Neural progenitor cell (in vitro differentiated cells): ENCODE measurements at regions not wholly inside any gene's neighbourhood (a gene's known extent, or its start where the extent isn't known, plus 50 kb on each side); places are given as distances from the start of the nearest gene placed in this dataset.

Experiments
- DNase-seq: peaks from one replicate; pipeline ENCODE4 v3.0.0-alpha.2; 2016; ENCODE audit warnings: low spot score
- H2AFZ ChIP-seq: fragments of 200-600 bp; sonication (generic); replicated peaks from 2 replicates; pipeline ENCODE4 v1.6.1; 2016; ENCODE audit warnings: antibody characterized with exemption
- H3F3A ChIP-seq: fragments of 200-600 bp; sonication (generic); 2 replicates; pipeline ENCODE4 v1.6.1; 2016; ENCODE audit warnings: antibody characterized with exemption, low read depth
- H3K27ac ChIP-seq: fragments of 200-600 bp; sonication (generic); 2 replicates; pipeline ENCODE4 v1.5.1; 2016; ENCODE audit warnings: mild to moderate bottlenecking
- H3K27me3 ChIP-seq: fragments of 200-600 bp; sonication (generic); 2 replicates; pipeline ENCODE4 v1.6.1; 2016; ENCODE audit warnings: mild to moderate bottlenecking, moderate library complexity
- H3K36me3 ChIP-seq: fragments of 200-600 bp; sonication (generic); 2 replicates; pipeline ENCODE4 v1.5.1; 2016
- H3K4me1 ChIP-seq: fragments of 200-600 bp; sonication (generic); 2 replicates; pipeline ENCODE4 v1.6.1; 2016; ENCODE audit warnings: mixed run types
- H3K4me2 ChIP-seq: fragments of 200-600 bp; sonication (generic); 2 replicates; pipeline ENCODE4 v1.6.1; 2016
- H3K4me3 ChIP-seq: fragments of 200-600 bp; sonication (generic); 2 replicates; pipeline ENCODE4 v1.5.1; 2016
- H3K79me2 ChIP-seq: fragments of 200-600 bp; sonication (generic); 2 replicates; pipeline ENCODE4 v1.6.1; 2016; ENCODE audit warnings: low read depth
- H3K9ac ChIP-seq: fragments of 200-600 bp; sonication (generic); 2 replicates; pipeline ENCODE4 v1.6.1; 2016
- H3K9me3 ChIP-seq: fragments of 200-600 bp; sonication (generic); 2 replicates; pipeline ENCODE4 v1.5.1; 2016; ENCODE audit warnings: low read depth
- H4K20me1 ChIP-seq: fragments of 200-600 bp; sonication (generic); 2 replicates; pipeline ENCODE4 v1.6.1; 2016; ENCODE audit warnings: low read depth
- H3K27ac Mint-ChIP-seq: 3 replicates; pipeline ENCODE4 v1.8.0; 2021; ENCODE audit warnings: mixed read lengths
- H3K27me3 Mint-ChIP-seq: 2 replicates; pipeline ENCODE4 v1.8.0; 2022; ENCODE audit warnings: low read depth, mild to moderate bottlenecking, inconsistent platforms, moderate library complexity, mixed read lengths; ENCODE audit not compliant: insufficient read depth
- H3K36me3 Mint-ChIP-seq: 3 replicates; pipeline ENCODE4 v1.8.0; 2021; ENCODE audit warnings: mixed read lengths
- H3K4me1 Mint-ChIP-seq: 3 replicates; pipeline ENCODE4 v1.8.0; 2021; ENCODE audit warnings: mixed read lengths
- H3K4me3 Mint-ChIP-seq: 3 replicates; pipeline ENCODE4 v1.8.0; 2021; ENCODE audit warnings: mild to moderate bottlenecking, moderate library complexity, mixed read lengths
- H3K9me3 Mint-ChIP-seq: 3 replicates; pipeline ENCODE4 v1.8.0; 2020; ENCODE audit warnings: mixed read lengths
- EZH2 ChIP-seq: fragments of 200-600 bp; sonication (generic); IDR thresholded peaks from 2 replicates; pipeline ENCODE4 v1.6.1; 2017; ENCODE audit warnings: antibody characterized with exemption, mild to moderate bottlenecking, moderate library complexity
- EZH2phosphoT487 ChIP-seq: fragments of 200-600 bp; sonication (generic); IDR thresholded peaks from 2 replicates; pipeline ENCODE4 v1.6.1; 2017; ENCODE audit warnings: antibody characterized with exemption
- TF ChIP-seq, protein P1 (sequence below): fragments of 200-600 bp; sonication (generic); IDR thresholded peaks from 2 replicates; pipeline ENCODE4 v1.5.1; 2017; ENCODE audit warnings: antibody characterized with exemption, mild to moderate bottlenecking

- H3K4me3 Mint-ChIP-seq, result no peak overlapping the region
- TF ChIP-seq EZH2phosphoT487 (no peak), EZH2 (no peak)
- TF ChIP-seq, protein P1, sequence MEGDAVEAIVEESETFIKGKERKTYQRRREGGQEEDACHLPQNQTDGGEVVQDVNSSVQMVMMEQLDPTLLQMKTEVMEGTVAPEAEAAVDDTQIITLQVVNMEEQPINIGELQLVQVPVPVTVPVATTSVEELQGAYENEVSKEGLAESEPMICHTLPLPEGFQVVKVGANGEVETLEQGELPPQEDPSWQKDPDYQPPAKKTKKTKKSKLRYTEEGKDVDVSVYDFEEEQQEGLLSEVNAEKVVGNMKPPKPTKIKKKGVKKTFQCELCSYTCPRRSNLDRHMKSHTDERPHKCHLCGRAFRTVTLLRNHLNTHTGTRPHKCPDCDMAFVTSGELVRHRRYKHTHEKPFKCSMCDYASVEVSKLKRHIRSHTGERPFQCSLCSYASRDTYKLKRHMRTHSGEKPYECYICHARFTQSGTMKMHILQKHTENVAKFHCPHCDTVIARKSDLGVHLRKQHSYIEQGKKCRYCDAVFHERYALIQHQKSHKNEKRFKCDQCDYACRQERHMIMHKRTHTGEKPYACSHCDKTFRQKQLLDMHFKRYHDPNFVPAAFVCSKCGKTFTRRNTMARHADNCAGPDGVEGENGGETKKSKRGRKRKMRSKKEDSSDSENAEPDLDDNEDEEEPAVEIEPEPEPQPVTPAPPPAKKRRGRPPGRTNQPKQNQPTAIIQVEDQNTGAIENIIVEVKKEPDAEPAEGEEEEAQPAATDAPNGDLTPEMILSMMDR, result no peak
These were observed 1096.8 kb upstream of the GYPC start for GRCh38 chr2:125559186-125559585.

GRCh38 chr2:125560855-125561254 lies 1095.1 kb upstream of the GYPC start:
- no peaks in the 10 kb centered on the region for H3K36me3 ChIP-seq
- no peak overlapping the region for H3K9ac ChIP-seq
- H3K4me3 ChIP-seq, result no peak overlapping the region
- H3K27ac ChIP-seq, result no peak overlapping the region
- no peaks in the 10 kb centered on the region for H3K4me1 ChIP-seq
- Mint-ChIP-seq H3K27ac (no peak overlapping the region), H3K4me3 (no peak overlapping the region), H3K27me3 (peaks cover 4% of the 10 kb centered on the region), H3K9me3 (peaks cover 6% of the 10 kb centered on the region), H3K36me3 (no peaks in the 10 kb centered on the region), H3K4me1 (no peaks in the 10 kb centered on the region)
- H3K79me2 ChIP-seq, result no peaks in the 10 kb centered on the region
- H3K27me3 ChIP-seq, result no peaks in the 10 kb centered on the region
- no peak overlapping the region for H3K4me2 ChIP-seq
- H3F3A ChIP-seq, result no peaks in the 10 kb centered on the region
- H3K9me3 ChIP-seq, result no peaks in the 10 kb centered on the region
- DNase-seq, result no peak
- no peaks in the 10 kb centered on the region for H4K20me1 ChIP-seq
- H2AFZ ChIP-seq, result no peak overlapping the region
- TF ChIP-seq EZH2phosphoT487 (no peak), EZH2 (no peak)
- TF ChIP-seq, protein P1, result no peak

More at GRCh38 chr2:125559186-125559585, 1096.8 kb upstream of the GYPC start:
- Histone ChIP-seq H3K27ac (no peak overlapping the region), H3K9ac (no peak overlapping the region), H3K4me3 (no peak overlapping the region), H2AFZ (no peak overlapping the region), H3K79me2 (no peaks in the 10 kb centered on the region), H3K9me3 (no peaks in the 10 kb centered on the region), H3K4me1 (no peaks in the 10 kb centered on the region), H3F3A (no peaks in the 10 kb centered on the region), H3K27me3 (no peaks in the 10 kb centered on the region), H3K36me3 (no peaks in the 10 kb centered on the region), H4K20me1 (no peaks in the 10 kb centered on the region), H3K4me2 (no peak overlapping the region)
- DNase-seq, result no peak
- Mint-ChIP-seq H3K9me3 (peaks cover 6% of the 10 kb centered on the region), H3K27me3 (peaks cover 4% of the 10 kb centered on the region), H3K4me1 (peaks cover 6% of the 10 kb centered on the region), H3K36me3 (no peaks in the 10 kb centered on the region), H3K27ac (no peak overlapping the region)

GRCh38 chr2:125561302-125561701 lies 1094.7 kb upstream of the GYPC start:
- H3K4me2 ChIP-seq, result no peak overlapping the region
- Mint-ChIP-seq H3K27ac (no peak overlapping the region), H3K4me3 (no peak overlapping the region), H3K4me1 (no peaks in the 10 kb centered on the region), H3K9me3 (peaks cover 2% of the 10 kb centered on the region), H3K36me3 (no peaks in the 10 kb centered on the region), H3K27me3 (peaks cover 4% of the 10 kb centered on the region)
- H3K36me3 ChIP-seq, result no peaks in the 10 kb centered on the region
- H3F3A ChIP-seq, result no peaks in the 10 kb centered on the region
- no peaks in the 10 kb centered on the region for H3K9me3 ChIP-seq
- H3K27me3 ChIP-seq, result no peaks in the 10 kb centered on the region
- no peaks in the 10 kb centered on the region for H4K20me1 ChIP-seq
- H3K9ac ChIP-seq, result no peak overlapping the region
- H2AFZ ChIP-seq, result no peak overlapping the region
- H3K27ac ChIP-seq, result no peak overlapping the region
- no peak for DNase-seq
- H3K4me3 ChIP-seq, result no peak overlapping the region
- no peaks in the 10 kb centered on the region for H3K79me2 ChIP-seq
- no peaks in the 10 kb centered on the region for H3K4me1 ChIP-seq
- TF ChIP-seq EZH2 (no peak), EZH2phosphoT487 (no peak)
- TF ChIP-seq, protein P1, result no peak
